Peyer's patch (tissue), 4 donors: ENCODE measurements at regions not wholly inside any gene's neighbourhood (a gene's known extent, or its start where the extent isn't known, plus 50 kb on each side); places are given as distances from the start of the nearest gene placed in this dataset.

Source experiments
- DNase-seq, 3 donors: peaks; one replicate each; pipeline ENCODE4 v3.0.0-alpha.2; 2017 to 2019
- H3K27ac ChIP-seq, 4 donors: fragments of 200-600 bp; sonication (generic); one replicate each; pipeline ENCODE4 v1.5.1; 2016 to 2019
- H3K27me3 ChIP-seq, 2 donors: fragments of 200-600 bp; sonication (generic); one replicate each; pipeline ENCODE4 v1.5.1; 2019
- H3K36me3 ChIP-seq, 3 donors: fragments of 200-600 bp; sonication (generic); one replicate each; pipeline ENCODE4 v1.5.1; 2016 to 2019
- H3K4me1 ChIP-seq, 4 donors: fragments of 200-600 bp; sonication (generic); one replicate each; pipeline ENCODE4 v1.5.1; 2016 to 2019
- H3K4me3 ChIP-seq, 4 donors: fragments of 200-600 bp; sonication (generic); 1 replicate in 3 of 4; 2 replicates in 1 of 4; pipeline ENCODE4 v1.5.1; 2016 to 2019; ENCODE audit warnings: mild to moderate bottlenecking in 1 of 4
- H3K9me3 ChIP-seq, 4 donors: fragments of 200-600 bp; sonication (generic); one replicate each; pipeline ENCODE4 v1.5.1; 2016 to 2019; ENCODE audit warnings: mild to moderate bottlenecking in 1 of 4
- POLR2A ChIP-seq, 2 donors: fragments of 450-650 bp; IDR thresholded peaks; one replicate each; pipeline ENCODE4 v1.5.1; 2017; ENCODE audit warnings: antibody characterized with exemption in 2 of 2, mild to moderate bottlenecking in 2 of 2, moderate library complexity in 2 of 2
- TF ChIP-seq, protein P1 (sequence below), 6 experiments: fragments of 450-650 bp in 4 of 6; fragments of 200-600 bp in 2 of 6; sonication (generic) in 1 of 6; IDR thresholded peaks; one replicate each; pipeline ENCODE4 v1.5.1; 2017 to 2019; ENCODE audit warnings: antibody characterized with exemption in 6 of 6, mild to moderate bottlenecking in 3 of 6, moderate library complexity in 1 of 6

DNA sequence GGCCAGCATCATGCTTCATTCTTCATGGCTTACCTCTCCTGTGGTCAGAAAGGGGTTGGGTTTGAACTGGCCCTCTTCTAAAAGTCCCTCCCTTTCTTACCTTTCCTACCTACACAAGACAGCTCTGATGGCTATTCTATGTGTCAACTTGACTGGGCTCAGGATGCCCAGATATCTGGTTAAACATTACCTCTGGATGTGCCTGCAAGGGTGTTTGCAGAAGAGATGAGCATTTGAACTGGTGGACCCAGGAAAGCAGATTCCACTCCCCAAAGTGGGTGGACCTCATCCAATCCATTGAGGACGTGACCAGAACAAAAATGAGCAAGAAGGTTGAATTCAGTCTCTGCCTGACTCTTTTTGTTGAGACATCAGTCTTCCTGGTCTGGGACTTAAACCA is 79.0 kb upstream of the TCF7L2 start:
- Histone ChIP-seq H3K27ac (no peak overlapping the region), H3K27me3 (no peaks in the 10 kb centered on the region), H3K4me3 (no peak overlapping the region), H3K4me1 (no peaks in the 10 kb centered on the region), H3K9me3 (no peaks in the 10 kb centered on the region), H3K36me3 (no peaks in the 10 kb centered on the region)
- no peak for TF ChIP-seq POLR2A (IDR thresholded peaks at IDR 0.05)
- TF ChIP-seq, protein P1, sequence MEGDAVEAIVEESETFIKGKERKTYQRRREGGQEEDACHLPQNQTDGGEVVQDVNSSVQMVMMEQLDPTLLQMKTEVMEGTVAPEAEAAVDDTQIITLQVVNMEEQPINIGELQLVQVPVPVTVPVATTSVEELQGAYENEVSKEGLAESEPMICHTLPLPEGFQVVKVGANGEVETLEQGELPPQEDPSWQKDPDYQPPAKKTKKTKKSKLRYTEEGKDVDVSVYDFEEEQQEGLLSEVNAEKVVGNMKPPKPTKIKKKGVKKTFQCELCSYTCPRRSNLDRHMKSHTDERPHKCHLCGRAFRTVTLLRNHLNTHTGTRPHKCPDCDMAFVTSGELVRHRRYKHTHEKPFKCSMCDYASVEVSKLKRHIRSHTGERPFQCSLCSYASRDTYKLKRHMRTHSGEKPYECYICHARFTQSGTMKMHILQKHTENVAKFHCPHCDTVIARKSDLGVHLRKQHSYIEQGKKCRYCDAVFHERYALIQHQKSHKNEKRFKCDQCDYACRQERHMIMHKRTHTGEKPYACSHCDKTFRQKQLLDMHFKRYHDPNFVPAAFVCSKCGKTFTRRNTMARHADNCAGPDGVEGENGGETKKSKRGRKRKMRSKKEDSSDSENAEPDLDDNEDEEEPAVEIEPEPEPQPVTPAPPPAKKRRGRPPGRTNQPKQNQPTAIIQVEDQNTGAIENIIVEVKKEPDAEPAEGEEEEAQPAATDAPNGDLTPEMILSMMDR (IDR thresholded peaks at IDR 0.05), result no peak
- no peak for DNase-seq

DNA sequence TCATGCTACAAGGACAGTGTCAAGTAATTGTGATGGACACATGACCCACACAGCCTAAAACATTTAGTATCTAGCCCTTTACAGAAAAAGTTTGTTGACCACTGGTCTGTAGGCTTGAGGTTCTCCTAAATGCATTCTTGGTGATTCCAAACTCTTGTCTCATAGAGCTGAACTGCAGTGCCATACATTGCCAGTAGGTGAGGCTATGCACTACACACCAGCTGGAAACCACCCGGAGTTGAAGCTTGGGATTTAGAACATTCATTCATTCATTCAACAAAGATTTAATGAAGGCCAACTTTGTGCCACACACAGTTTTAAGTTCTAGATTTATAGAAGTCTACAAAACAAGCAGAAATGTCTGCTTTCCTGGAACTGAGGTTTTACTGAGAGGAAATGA is 77.3 kb upstream of the TCF7L2 start:
- no peaks in the 10 kb centered on the region for H3K4me1 ChIP-seq
- H3K27ac ChIP-seq, result no peak overlapping the region
- no peaks in the 10 kb centered on the region for H3K36me3 ChIP-seq
- TF ChIP-seq, protein P1 (IDR thresholded peaks at IDR 0.05), result peak in 3 of 6 experiments; percentile 7 to 36 (median 20)
- no peak for TF ChIP-seq POLR2A (IDR thresholded peaks at IDR 0.05)
- no peak for DNase-seq
- no peaks in the 10 kb centered on the region for H3K9me3 ChIP-seq
- H3K27me3 ChIP-seq, result no peaks in the 10 kb centered on the region
- H3K4me3 ChIP-seq, result no peak overlapping the region

- Histone ChIP-seq H3K27ac (no peak overlapping the region), H3K9me3 (no peaks in the 10 kb centered on the region), H3K4me3 (no peak overlapping the region), H3K4me1 (no peaks in the 10 kb centered on the region), H3K27me3 (no peaks in the 10 kb centered on the region), H3K36me3 (no peaks in the 10 kb centered on the region)
- no peak for DNase-seq
- TF ChIP-seq, protein P1 (IDR thresholded peaks at IDR 0.05), result no peak
- no peak for TF ChIP-seq POLR2A (IDR thresholded peaks at IDR 0.05)
These were observed 76.5 kb upstream of the TCF7L2 start for GRCh38 chr10:112873541-112873940.

- no peaks in the 10 kb centered on the region for H3K27me3 ChIP-seq
- H3K27ac ChIP-seq, result no peak overlapping the region
- no peaks in the 10 kb centered on the region for H3K9me3 ChIP-seq
- no peak for DNase-seq
- no peak for TF ChIP-seq POLR2A (IDR thresholded peaks at IDR 0.05)
- TF ChIP-seq, protein P1 (IDR thresholded peaks at IDR 0.05), result no peak
- H3K36me3 ChIP-seq, result no peaks in the 10 kb centered on the region
- H3K4me3 ChIP-seq, result no peak overlapping the region
- no peaks in the 10 kb centered on the region for H3K4me1 ChIP-seq
These were observed 75.1 kb upstream of the TCF7L2 start for GRCh38 chr10:112874982-112875381.

- H3K4me3 ChIP-seq, result no peak overlapping the region
- H3K27me3 ChIP-seq, result no peaks in the 10 kb centered on the region
- no peaks in the 10 kb centered on the region for H3K36me3 ChIP-seq
- H3K9me3 ChIP-seq, result no peaks in the 10 kb centered on the region
- no peaks in the 10 kb centered on the region for H3K4me1 ChIP-seq
- no peak overlapping the region for H3K27ac ChIP-seq
- no peak for TF ChIP-seq POLR2A (IDR thresholded peaks at IDR 0.05)
- TF ChIP-seq, protein P1 (IDR thresholded peaks at IDR 0.05), result no peak
- DNase-seq, result peak in 1 of 3 donors; percentile 56
These were observed 74.4 kb upstream of the TCF7L2 start for GRCh38 chr10:112875476-112876267.
